Hepatic stellate cell (primary cell): ENCODE measurements at regions not wholly inside any gene's neighbourhood (a gene's known extent, or its start where the extent isn't known, plus 50 kb on each side); places are given as distances from the start of the nearest gene placed in this dataset.
"Not testable (repeated sequence)": the region's sequence is repeated elsewhere in the genome, so short reads cannot be mapped to it uniquely, and the experiment has no call there.

ENCODE experiments used
- DNase-seq: peaks from one replicate; pipeline ENCODE4 v3.0.0; 2011; ENCODE audit warnings: low spot score

- no peak for DNase-seq
Observed at GRCh38 chr11:28899706-28900105, 791.5 kb downstream of the METTL15 start.

- DNase-seq: not testable (repeated sequence)
Observed at GRCh38 chr11:28890601-28891040, 782.4 kb downstream of the METTL15 start.

- no peak for DNase-seq
Observed at GRCh38 chr11:28887681-28888080, 779.5 kb downstream of the METTL15 start.

- DNase-seq: no peak
Observed at GRCh38 chr11:28879869-28880268, 771.7 kb downstream of the METTL15 start.

- DNase-seq: no peak
Observed at GRCh38 chr11:28878025-28878424, 769.8 kb downstream of the METTL15 start.

GRCh38 chr11:28877340-28877739 is 769.2 kb downstream of the METTL15 start:
- DNase-seq: no peak

- no peak for DNase-seq
Observed at GRCh38 chr11:28874706-28875105, 766.5 kb downstream of the METTL15 start.

GRCh38 chr11:28871090-28871489 is 762.9 kb downstream of the METTL15 start:
- no peak for DNase-seq

- no peak for DNase-seq
Observed at GRCh38 chr11:28863422-28863821, 755.2 kb downstream of the METTL15 start.

- DNase-seq: no peak
Observed at GRCh38 chr11:28860893-28861292, 752.7 kb downstream of the METTL15 start.

GRCh38 chr11:28858076-28858475 is 749.9 kb downstream of the METTL15 start:
- DNase-seq: no peak

- DNase-seq: no peak
Observed at GRCh38 chr11:28849053-28849452, 740.9 kb downstream of the METTL15 start.

- no peak for DNase-seq
Observed at GRCh38 chr11:28842716-28843115, 734.5 kb downstream of the METTL15 start.

- no peak for DNase-seq
Observed at GRCh38 chr11:28838741-28839140, 730.6 kb downstream of the METTL15 start.

- DNase-seq: no peak
Observed at GRCh38 chr11:28837599-28837998, 729.4 kb downstream of the METTL15 start.

- DNase-seq: peak; percentile 31
Observed at GRCh38 chr11:28836285-28837081, 728.3 kb downstream of the METTL15 start.

- no peak for DNase-seq
Observed at GRCh38 chr11:28835790-28836189, 727.6 kb downstream of the METTL15 start.

GRCh38 chr11:28835317-28835716 is 727.1 kb downstream of the METTL15 start:
- no peak for DNase-seq

- peak; percentile 6 for DNase-seq
Observed at GRCh38 chr11:28834877-28835276, 726.7 kb downstream of the METTL15 start.

GRCh38 chr11:28833670-28834069 is 725.5 kb downstream of the METTL15 start:
- peak; percentile 8 for DNase-seq

GRCh38 chr11:28833169-28833568 is 725.0 kb downstream of the METTL15 start:
- no peak for DNase-seq

GRCh38 chr11:28826807-28827206 is 718.6 kb downstream of the METTL15 start:
- DNase-seq: no peak

- no peak for DNase-seq
Observed at GRCh38 chr11:28822576-28822975, 714.4 kb downstream of the METTL15 start.
